Fibroblast of villous mesenchyme (primary cell): ENCODE measurements at regions not wholly inside any gene's neighbourhood (a gene's known extent, or its start where the extent isn't known, plus 50 kb on each side); places are given as distances from the start of the nearest gene placed in this dataset.

Experiments used
- DNase-seq: peaks from one replicate; pipeline ENCODE4 v3.0.0-alpha.2; 2010; ENCODE audit warnings: low read depth
- H3K4me3 ChIP-seq: 2 replicates; pipeline ENCODE4 v1.5.1; 2011; ENCODE audit warnings: low read depth, mild to moderate bottlenecking, low read length
- CTCF ChIP-seq: IDR thresholded peaks from 2 replicates; pipeline ENCODE4 v1.5.1; 2012; ENCODE audit warnings: low read depth, mild to moderate bottlenecking, low read length; ENCODE audit not compliant: insufficient read depth

DNA sequence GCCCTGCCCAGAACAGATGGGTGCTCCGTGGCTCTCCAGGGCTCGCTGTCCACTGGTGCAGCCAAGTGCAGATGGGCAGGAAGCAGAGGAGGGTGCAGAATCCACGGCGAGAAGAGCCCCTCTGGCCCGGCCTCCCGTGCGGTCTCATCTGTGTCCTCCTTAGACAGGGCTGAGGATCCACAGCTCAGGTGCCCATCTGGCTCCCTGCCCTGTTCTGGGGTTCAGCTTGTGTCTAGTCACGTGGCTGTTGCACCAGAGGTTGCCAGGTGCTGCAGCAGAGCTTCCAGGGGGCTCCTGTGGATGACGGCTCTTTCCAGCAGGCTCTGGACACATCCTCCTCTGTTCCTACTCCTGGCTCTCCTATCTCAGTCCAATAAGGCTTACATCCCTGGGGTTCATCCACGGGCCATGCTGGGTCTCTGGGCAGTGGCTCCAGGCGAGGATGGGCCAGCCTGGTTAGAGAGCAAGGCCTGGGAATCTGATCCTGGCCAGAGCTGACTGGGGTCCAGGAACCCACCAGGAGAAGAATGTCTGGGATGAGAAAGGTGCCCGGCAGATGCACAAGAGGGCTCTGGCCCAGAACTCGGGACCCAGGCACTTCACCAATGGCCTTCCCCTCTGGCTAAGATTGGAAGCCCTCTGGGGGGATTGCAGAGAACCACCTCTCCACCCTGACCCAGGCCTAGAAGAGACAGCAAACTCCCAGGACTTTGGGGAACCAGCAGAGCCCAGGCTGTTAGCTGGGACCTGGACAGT, 116.3 kb upstream of the ID2 start:
- H3K4me3 ChIP-seq: no peak overlapping the region
- TF ChIP-seq CTCF: no peak
- no peak for DNase-seq

- TF ChIP-seq CTCF: no peak
- H3K4me3 ChIP-seq: no peak overlapping the region
- no peak for DNase-seq
These were observed 115.6 kb upstream of the ID2 start for GRCh38 chr2:8566155-8566670.

DNA sequence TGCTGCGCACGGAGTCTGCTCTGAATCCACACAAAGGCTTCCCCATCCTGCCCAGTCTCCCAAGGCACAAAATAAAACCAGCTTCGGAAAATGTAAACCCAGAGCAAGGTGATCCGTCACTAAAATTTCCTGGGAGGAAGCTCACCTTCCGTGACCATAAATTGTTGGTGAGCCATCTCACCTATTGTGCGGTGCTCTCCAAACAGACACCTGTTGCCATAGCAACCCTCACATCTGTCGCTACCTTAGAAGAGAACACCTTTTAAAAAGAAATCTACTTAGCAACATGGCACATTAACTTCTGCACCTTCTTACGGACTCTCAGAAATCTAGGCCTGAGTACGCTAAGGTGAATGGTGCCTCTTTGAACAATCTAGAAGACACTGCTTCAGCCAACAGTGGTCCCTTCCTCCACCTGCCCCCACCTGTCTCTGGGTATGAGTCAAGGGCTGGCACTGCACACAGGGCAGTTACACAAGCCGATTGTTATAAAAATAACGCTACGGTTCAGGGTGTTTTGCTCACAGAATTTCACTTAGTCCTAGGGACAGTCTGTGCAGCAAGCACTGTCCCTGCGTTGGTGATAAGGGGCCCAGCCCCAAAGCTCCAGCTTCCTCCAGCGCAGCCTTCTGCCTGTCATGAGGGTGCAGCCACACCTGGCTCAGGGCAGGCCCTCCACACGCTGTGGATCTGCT, 114.9 kb upstream of the ID2 start:
- TF ChIP-seq CTCF: no peak
- no peak for DNase-seq
- no peak overlapping the region for H3K4me3 ChIP-seq

GRCh38 chr2:8567469-8568260, 114.2 kb upstream of the ID2 start:
- peak; percentile 38 for DNase-seq
- no peak for TF ChIP-seq CTCF

DNA sequence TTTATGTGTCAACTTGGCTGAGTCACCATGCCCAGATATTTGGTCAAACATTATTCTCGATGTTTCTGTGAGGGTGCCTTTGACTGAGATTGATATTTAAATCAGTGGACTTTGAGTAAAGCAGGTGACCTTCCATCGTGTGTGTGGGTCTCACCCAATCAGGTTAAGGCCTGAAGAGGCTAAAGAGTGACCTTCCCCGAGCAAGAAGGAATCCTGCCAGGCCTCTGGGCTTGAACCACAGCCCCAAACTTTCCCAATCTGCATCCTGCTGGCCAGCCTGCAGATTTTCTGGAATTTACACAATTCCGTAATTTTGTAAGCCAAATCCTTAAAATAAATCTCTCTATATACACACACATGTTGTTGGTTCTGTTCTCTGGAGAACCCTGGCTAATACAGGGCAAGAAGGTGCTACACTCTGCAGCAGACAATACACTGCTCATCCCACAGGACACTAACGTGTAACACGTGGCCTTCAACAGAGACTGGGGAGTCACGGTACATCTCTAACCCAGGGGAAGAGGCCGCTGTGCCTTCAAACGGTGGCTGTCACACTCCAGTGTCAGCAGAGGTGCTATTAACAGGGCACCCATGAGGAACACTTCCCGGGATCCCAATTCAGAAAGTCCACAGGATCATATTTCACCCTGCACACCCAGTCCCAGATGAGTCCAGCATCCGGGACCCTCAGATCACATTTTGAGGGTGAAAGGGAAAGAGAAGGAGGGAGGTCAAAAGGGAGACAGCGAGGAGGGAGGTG, 113.1 kb upstream of the ID2 start:
- TF ChIP-seq CTCF: no peak
- DNase-seq: no peak
- no peak overlapping the region for H3K4me3 ChIP-seq

More at GRCh38 chr2:8567469-8568260, 114.2 kb upstream of the ID2 start:
- no peak overlapping the region for H3K4me3 ChIP-seq

GRCh38 chr2:8569332-8569930, 112.4 kb upstream of the ID2 start:
- DNase-seq: no peak

More at GRCh38 chr2:8569332-8569930, 112.4 kb upstream of the ID2 start:
- no peak overlapping the region for H3K4me3 ChIP-seq
- TF ChIP-seq CTCF: no peak
